Eye (tissue), 1 donor: ENCODE measurements at regions not wholly inside any gene's neighbourhood (a gene's known extent, or its start where the extent isn't known, plus 50 kb on each side); places are given as distances from the start of the nearest gene placed in this dataset.
"Not testable (repeated sequence)": the region's sequence is repeated elsewhere in the genome, so short reads cannot be mapped to it uniquely, and the experiment has no call there.

ENCODE experiments used
- DNase-seq: peaks from one replicate; pipeline ENCODE4 v3.0.0-alpha.2; 2015

- no peak for DNase-seq
Observed at GRCh38 chr2:4959219-4959618, 733.0 kb upstream of the SOX11 start.

GRCh38 chr2:4962419-4962818 lies 729.8 kb upstream of the SOX11 start:
- peak; percentile 22 for DNase-seq

- no peak for DNase-seq
Observed at GRCh38 chr2:4963106-4963505, 729.1 kb upstream of the SOX11 start.

GRCh38 chr2:4964001-4964540 lies 728.1 kb upstream of the SOX11 start:
- peak; percentile 30 for DNase-seq

GRCh38 chr2:4964579-4964978 lies 727.6 kb upstream of the SOX11 start:
- DNase-seq: peak; percentile 80

- DNase-seq: peak; percentile 23
Observed at GRCh38 chr2:4965556-4966320, 726.4 kb upstream of the SOX11 start.

- no peak for DNase-seq
Observed at GRCh38 chr2:4967206-4967605, 725.0 kb upstream of the SOX11 start.

- no peak for DNase-seq
Observed at GRCh38 chr2:4972472-4972871, 719.7 kb upstream of the SOX11 start.

- no peak for DNase-seq
Observed at GRCh38 chr2:4973354-4973753, 718.8 kb upstream of the SOX11 start.

- DNase-seq: no peak
Observed at GRCh38 chr2:4973973-4974372, 718.2 kb upstream of the SOX11 start.

GRCh38 chr2:4976407-4976806 lies 715.8 kb upstream of the SOX11 start:
- no peak for DNase-seq

- peak; percentile 35 for DNase-seq
Observed at GRCh38 chr2:4979111-4979510, 713.1 kb upstream of the SOX11 start.

GRCh38 chr2:4980995-4981394 lies 711.2 kb upstream of the SOX11 start:
- DNase-seq: peak; percentile 34

- DNase-seq: no peak
Observed at GRCh38 chr2:4981802-4982409, 710.3 kb upstream of the SOX11 start.

GRCh38 chr2:4988444-4988843 lies 703.7 kb upstream of the SOX11 start:
- not testable (repeated sequence) for DNase-seq

GRCh38 chr2:4992226-4992625 lies 700.0 kb upstream of the SOX11 start:
- peak; percentile 43 for DNase-seq

- DNase-seq: no peak
Observed at GRCh38 chr2:4995466-4995865, 696.7 kb upstream of the SOX11 start.

- no peak for DNase-seq
Observed at GRCh38 chr2:5007596-5007995, 684.6 kb upstream of the SOX11 start.

- no peak for DNase-seq
Observed at GRCh38 chr2:5019324-5019723, 672.9 kb upstream of the SOX11 start.

GRCh38 chr2:5020116-5020875 lies 671.9 kb upstream of the SOX11 start:
- DNase-seq: no peak

- DNase-seq: peak; percentile 35
Observed at GRCh38 chr2:5021136-5021535, 671.0 kb upstream of the SOX11 start.

- DNase-seq: peak; percentile 55
Observed at GRCh38 chr2:5022061-5022460, 670.1 kb upstream of the SOX11 start.
